Ishikawa (cell line): ENCODE measurements at regions not wholly inside any gene's neighbourhood (a gene's known extent, or its start where the extent isn't known, plus 50 kb on each side); places are given as distances from the start of the nearest gene placed in this dataset.

Source experiments
- NFIC ChIP-seq: IDR thresholded peaks from 2 replicates; pipeline ENCODE4 v1.6.1; 2012
- TAF1 ChIP-seq: IDR thresholded peaks from 2 replicates; pipeline ENCODE4 v1.6.1; 2012; ENCODE audit warnings: low read depth, mild to moderate bottlenecking
- TCF12 ChIP-seq: IDR thresholded peaks from 2 replicates; pipeline ENCODE4 v1.6.1; 2012; ENCODE audit warnings: low read depth
- YY1 ChIP-seq: IDR thresholded peaks from 2 replicates; pipeline ENCODE4 v1.6.1; 2012; ENCODE audit warnings: low read depth
- ZBTB7A ChIP-seq: IDR thresholded peaks from 2 replicates; pipeline ENCODE4 v1.6.1; 2012; ENCODE audit warnings: low read depth
- TF ChIP-seq, protein P1 (sequence below): IDR thresholded peaks from 2 replicates; pipeline ENCODE4 v1.6.1; 2012; ENCODE audit warnings: low read depth, mild to moderate bottlenecking

DNA sequence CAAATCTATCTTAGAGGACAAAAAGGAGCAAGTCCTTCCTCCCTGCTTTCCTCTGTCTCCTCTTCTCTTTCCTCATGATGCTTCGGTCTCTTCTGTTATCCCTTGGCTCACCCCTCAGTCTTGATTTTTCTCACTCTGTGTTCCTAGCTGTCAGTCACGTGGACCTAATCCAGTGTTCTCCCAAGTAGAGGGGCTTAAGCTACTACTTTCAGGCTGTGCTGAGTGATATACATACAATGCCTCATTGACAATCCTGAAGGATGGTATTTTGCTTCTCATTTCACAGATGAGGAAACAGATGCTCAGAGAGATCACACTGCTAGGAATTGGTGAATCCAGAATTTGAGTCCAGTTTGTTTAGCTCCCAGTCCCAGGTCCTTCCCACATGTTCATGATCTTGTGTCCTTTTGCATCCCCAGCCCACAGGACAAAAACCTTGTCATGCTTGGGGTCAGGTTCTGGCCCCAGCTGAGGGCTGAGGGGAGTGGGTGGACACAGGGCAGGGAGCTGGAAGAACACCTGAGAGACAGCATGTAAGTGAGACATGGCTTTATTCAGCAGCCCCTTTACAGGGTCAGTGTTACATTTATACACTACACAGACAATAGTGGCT is 50.5 kb upstream of the KMT2E start:
- 0 out of 2 replicates have a peak, but pooled peaks have one; percentile 6 for TF ChIP-seq NFIC
- TF ChIP-seq TAF1, result no peak
- TF ChIP-seq YY1, result no peak
- TF ChIP-seq, protein P1, sequence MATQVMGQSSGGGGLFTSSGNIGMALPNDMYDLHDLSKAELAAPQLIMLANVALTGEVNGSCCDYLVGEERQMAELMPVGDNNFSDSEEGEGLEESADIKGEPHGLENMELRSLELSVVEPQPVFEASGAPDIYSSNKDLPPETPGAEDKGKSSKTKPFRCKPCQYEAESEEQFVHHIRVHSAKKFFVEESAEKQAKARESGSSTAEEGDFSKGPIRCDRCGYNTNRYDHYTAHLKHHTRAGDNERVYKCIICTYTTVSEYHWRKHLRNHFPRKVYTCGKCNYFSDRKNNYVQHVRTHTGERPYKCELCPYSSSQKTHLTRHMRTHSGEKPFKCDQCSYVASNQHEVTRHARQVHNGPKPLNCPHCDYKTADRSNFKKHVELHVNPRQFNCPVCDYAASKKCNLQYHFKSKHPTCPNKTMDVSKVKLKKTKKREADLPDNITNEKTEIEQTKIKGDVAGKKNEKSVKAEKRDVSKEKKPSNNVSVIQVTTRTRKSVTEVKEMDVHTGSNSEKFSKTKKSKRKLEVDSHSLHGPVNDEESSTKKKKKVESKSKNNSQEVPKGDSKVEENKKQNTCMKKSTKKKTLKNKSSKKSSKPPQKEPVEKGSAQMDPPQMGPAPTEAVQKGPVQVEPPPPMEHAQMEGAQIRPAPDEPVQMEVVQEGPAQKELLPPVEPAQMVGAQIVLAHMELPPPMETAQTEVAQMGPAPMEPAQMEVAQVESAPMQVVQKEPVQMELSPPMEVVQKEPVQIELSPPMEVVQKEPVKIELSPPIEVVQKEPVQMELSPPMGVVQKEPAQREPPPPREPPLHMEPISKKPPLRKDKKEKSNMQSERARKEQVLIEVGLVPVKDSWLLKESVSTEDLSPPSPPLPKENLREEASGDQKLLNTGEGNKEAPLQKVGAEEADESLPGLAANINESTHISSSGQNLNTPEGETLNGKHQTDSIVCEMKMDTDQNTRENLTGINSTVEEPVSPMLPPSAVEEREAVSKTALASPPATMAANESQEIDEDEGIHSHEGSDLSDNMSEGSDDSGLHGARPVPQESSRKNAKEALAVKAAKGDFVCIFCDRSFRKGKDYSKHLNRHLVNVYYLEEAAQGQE, result no peak
- TF ChIP-seq ZBTB7A, result no peak

DNA sequence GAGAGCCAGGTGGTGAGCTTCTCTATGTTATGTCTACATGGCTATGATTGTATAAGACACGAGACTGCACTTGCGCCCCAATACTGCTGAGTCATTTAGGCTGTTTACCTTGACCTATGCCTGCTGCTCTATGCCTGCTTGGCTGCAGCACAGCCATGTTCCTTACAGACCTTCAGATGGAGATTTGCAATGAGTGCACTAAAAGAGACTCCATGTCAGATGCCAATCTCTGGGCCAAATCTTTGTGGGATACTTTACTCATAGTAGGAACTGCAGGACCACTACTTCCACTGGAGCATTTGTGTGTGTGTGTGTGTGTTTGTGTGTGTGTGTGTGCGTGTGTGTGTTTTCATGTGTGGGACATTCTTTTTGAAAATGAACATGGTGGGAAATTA is 50.0 kb upstream of the KMT2E start:
- 0 out of 2 replicates have a peak, but pooled peaks have one; percentile 18 for TF ChIP-seq YY1
- TF ChIP-seq TCF12, result no peak
